K562 (cell line): ENCODE measurements at regions not wholly inside any gene's neighbourhood (a gene's known extent, or its start where the extent isn't known, plus 50 kb on each side); places are given as distances from the start of the nearest gene placed in this dataset.

Experiments used
- ATAC-seq: fragments of 200-7000 bp; cut with Tn5 transposase; 3 replicates; pipeline ENCODE4 v1.9.1; 2020; ENCODE audit warnings: moderate library complexity
- BruUV-seq: library from RNA; stranded (reverse); fragments of 400-500 nt; replicated peaks from 2 replicates; lab custom pipeline; 2021; lab: Mats Ljungman, UMichigan
- CTCF ChIA-PET: fragments of 300-600 bp; formaldehyde crosslinking; extraction: SDS; loops from one replicate; lab custom pipeline; 2021; ENCODE audit warnings: low intra/inter-chr PET ratio; lab: Yijun Ruan, JAX
- POLR2A ChIA-PET: fragments of 300-600, 350-650 bp; sonication (Branson Sonifier 250); formaldehyde crosslinking; extraction: SDS; loops from one replicate; lab custom pipeline; 2021; ENCODE audit warnings: antibody characterized with exemption, inconsistent platforms; lab: Yijun Ruan, JAX
- DNase-seq, 4 experiments: peaks; one replicate each; pipeline versions ENCODE4 v3.0.0 to v3.0.0-alpha.2; 2011 to 2018; ENCODE audit warnings: low spot score in 3 of 4, mixed read lengths in 3 of 4; ENCODE audit errors: extremely low read depth in 1 of 4
- FAIRE-seq: peaks from 2 replicates; lab custom pipeline; 2011; peaks lifted over from hg19 to GRCh38; lab: Jason Lieb, UNC
- H2AFZ ChIP-seq: 2 replicates; pipeline ENCODE4 v1.6.0; 2011; ENCODE audit warnings: low read depth, low read length, control low read depth, inconsistent platforms
- H3K27ac ChIP-seq: fragments of 200-600 bp; 3 replicates; pipeline ENCODE4 v1.8.0; 2011; ENCODE audit warnings: low read depth, mild to moderate bottlenecking, control low read depth, inconsistent platforms, low read length, moderate library complexity, mixed read lengths; ENCODE audit errors: extremely low read depth
- H3K27me3 ChIP-seq, 2 experiments: fragments of 300-600 bp in 1 of 2; 2 replicates in 1 of 2; 3 replicates in 1 of 2; pipeline versions ENCODE4 v1.6.0 to v1.8.0; 2011; ENCODE audit warnings: inconsistent platforms in 2 of 2, low read length in 2 of 2, mild to moderate bottlenecking in 1 of 2, mixed read lengths in 1 of 2, moderate library complexity in 1 of 2; ENCODE audit not compliant: control insufficient read depth in 2 of 2, insufficient read depth in 2 of 2
- H3K36me3 ChIP-seq: fragments of 300-600 bp; 3 replicates; pipeline ENCODE4 v1.8.0; 2011; ENCODE audit warnings: mild to moderate bottlenecking, low read length, inconsistent platforms; ENCODE audit not compliant: control insufficient read depth, insufficient read depth
- H3K4me1 ChIP-seq, 2 experiments: fragments of 200-600 bp in 1 of 2; replicated peaks in 1 of 2; 2 replicates in 1 of 2; 3 replicates in 1 of 2; pipeline versions ENCODE4 v1.5.1 to v1.8.0; 2011; ENCODE audit warnings: inconsistent platforms in 2 of 2, low read length in 2 of 2, mild to moderate bottlenecking in 1 of 2, mixed read lengths in 1 of 2, moderate library complexity in 1 of 2; ENCODE audit not compliant: control insufficient read depth in 2 of 2, insufficient read depth in 2 of 2
- H3K4me2 ChIP-seq: 2 replicates; pipeline ENCODE4 v1.6.1; 2011; ENCODE audit warnings: low read length, control low read depth, inconsistent platforms, mixed read lengths; ENCODE audit not compliant: insufficient read depth
- H3K4me3 ChIP-seq: fragments of 200-600 bp; sonication (generic), shearing (Covaris generic); 2 replicates; pipeline ENCODE4 v1.5.1; 2016; ENCODE audit warnings: control low read depth, inconsistent platforms
- H3K79me2 ChIP-seq: fragments of 200-600 bp; 3 replicates; pipeline ENCODE4 v1.8.0; 2011; ENCODE audit warnings: low read length, inconsistent platforms; ENCODE audit not compliant: control insufficient read depth, insufficient read depth
- H3K9ac ChIP-seq, 2 experiments: 2 replicates each; pipeline versions ENCODE4 v1.6.0 to v1.6.1; 2011; ENCODE audit warnings: low read depth in 2 of 2, low read length in 2 of 2, control low read depth in 1 of 2, inconsistent platforms in 1 of 2, mild to moderate bottlenecking in 1 of 2, mixed read lengths in 1 of 2; ENCODE audit not compliant: insufficient read depth in 1 of 2
- H3K9me1 ChIP-seq: one replicate; pipeline ENCODE4 v1.6.0; 2011; ENCODE audit warnings: inconsistent platforms, mild to moderate bottlenecking, low read length, moderate library complexity; ENCODE audit not compliant: control insufficient read depth, insufficient read depth
- H3K9me3 ChIP-seq: replicated peaks from 2 replicates; pipeline ENCODE4 v1.5.1; 2011; ENCODE audit warnings: low read depth, low read length, inconsistent platforms; ENCODE audit not compliant: control insufficient read depth, insufficient read depth
- H4K20me1 ChIP-seq: replicated peaks from 2 replicates; pipeline ENCODE4 v1.6.1; 2011; ENCODE audit warnings: low read length, inconsistent platforms, mixed read lengths; ENCODE audit not compliant: control insufficient read depth, insufficient read depth
- ELF2 ChIP-seq: fragments of 250-450 bp; sonication (Bioruptor Pico); IDR thresholded peaks from 2 replicates; pipeline ENCODE4 v1.5.0; 2021; ENCODE audit warnings: mild to moderate bottlenecking
- FUS ChIP-seq: fragments of 200-400 bp; formaldehyde crosslinking; optimal IDR thresholded peaks from 2 replicates; pipeline ENCODE3; 2017; ENCODE audit warnings: low read depth, low read length
- SIN3A ChIP-seq, 2 experiments: fragments of 150-350 bp in 1 of 2; IDR thresholded peaks; 2 replicates each; pipeline ENCODE4 v1.6.1; 2011 to 2016; ENCODE audit warnings: borderline replicate concordance in 2 of 2, low read depth in 2 of 2, low read length in 2 of 2, mild to moderate bottlenecking in 2 of 2, moderate library complexity in 2 of 2; ENCODE audit not compliant: control insufficient read depth in 1 of 2
- SRF ChIP-seq, 2 experiments: fragments of 250-450, 450-650 bp in 1 of 2; sonication (Bioruptor Pico) in 1 of 2; sonication (generic) in 1 of 2; formaldehyde crosslinking; IDR thresholded peaks; 2 replicates each; pipeline versions ENCODE4 v1.5.0 to v1.5.1; 2020 to 2022; ENCODE audit warnings: mild to moderate bottlenecking in 1 of 2, missing genetic modification reagents in 1 of 2
- STAT5B ChIP-seq: fragments of 250-450 bp; sonication (Bioruptor Pico); IDR thresholded peaks from 2 replicates; pipeline ENCODE4 v1.8.0; 2021; ENCODE audit warnings: mild to moderate bottlenecking, inconsistent platforms
- whole genome bisulfite sequencing: fragments of 100-300 bp; shearing (Covaris generic); methylation state at CpG from one replicate; pipeline ENCODE4 v1.1.6; 2016; ENCODE audit warnings: low coverage, mixed read lengths; ENCODE audit not compliant: insufficient coverage; ENCODE audit errors: missing lambda C conversion rate; 5-methylcytosine and 5-hydroxymethylcytosine counted together
- in situ Hi-C: fragments of 300-500 bp; cut with MboI; formaldehyde crosslinking; loops from 4 replicates; pipeline ENCODE4 v1.15.0; 2018; ENCODE audit warnings: inconsistent platforms, mixed read lengths
- intact Hi-C: fragments of 100-400 bp; cut with micrococcal nuclease; formaldehyde crosslinking; loops from 2 replicates; pipeline ENCODE4 v1.14.2; 2022
- TF ChIP-seq, protein P1 (sequence below): fragments of 200-800 bp; sonication (Bioruptor generic); IDR thresholded peaks from 2 replicates; pipeline ENCODE4 v1.6.1; 2017; ENCODE audit warnings: missing genetic modification characterization, missing compliant biosample characterization
- TF ChIP-seq, protein P2 (sequence below): fragments of 150-350 bp; IDR thresholded peaks from 2 replicates; pipeline ENCODE4 v1.6.1; 2014; ENCODE audit warnings: low read depth, mild to moderate bottlenecking, low read length, borderline replicate concordance
- TF ChIP-seq, protein P3 (sequence below): fragments of 250-450 bp; sonication (Bioruptor Pico); IDR thresholded peaks from 2 replicates; pipeline ENCODE4 v1.8.0; 2021; ENCODE audit warnings: moderate library complexity, mild to moderate bottlenecking, inconsistent platforms

DNA sequence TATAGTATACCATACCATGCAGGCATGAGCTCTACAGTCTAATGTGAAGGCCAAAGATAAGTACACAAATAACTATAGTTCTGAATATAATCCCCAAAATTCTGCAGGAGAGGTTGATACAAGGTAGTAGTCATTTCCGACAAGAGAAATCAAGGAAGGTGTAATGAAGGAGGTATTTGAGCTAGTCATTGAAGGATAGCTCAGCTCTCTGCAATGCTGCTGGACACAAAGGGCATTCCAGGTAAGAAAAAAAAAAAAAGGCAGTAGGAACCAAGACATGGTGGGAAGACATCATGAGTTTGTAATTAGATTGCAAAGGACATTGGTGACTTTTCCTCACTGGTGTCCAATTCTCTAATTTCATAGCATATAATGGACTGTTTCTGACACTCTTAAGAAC, 285.3 kb downstream of the AHR start:
- Histone ChIP-seq H3K79me2 (no peaks in the 10 kb centered on the region), H3K9me3 (no peaks in the 10 kb centered on the region), H3K9ac (no peak overlapping the region), H2AFZ (no peak overlapping the region), H3K4me2 (no peak overlapping the region), H3K36me3 (no peaks in the 10 kb centered on the region)
- CTCF ChIA-PET = no interaction called here
- POLR2A ChIA-PET = no interaction called here
- DNase-seq = no peak
- no peak for ATAC-seq
- intact Hi-C loops = no loop called here
- TF ChIP-seq, protein P1, sequence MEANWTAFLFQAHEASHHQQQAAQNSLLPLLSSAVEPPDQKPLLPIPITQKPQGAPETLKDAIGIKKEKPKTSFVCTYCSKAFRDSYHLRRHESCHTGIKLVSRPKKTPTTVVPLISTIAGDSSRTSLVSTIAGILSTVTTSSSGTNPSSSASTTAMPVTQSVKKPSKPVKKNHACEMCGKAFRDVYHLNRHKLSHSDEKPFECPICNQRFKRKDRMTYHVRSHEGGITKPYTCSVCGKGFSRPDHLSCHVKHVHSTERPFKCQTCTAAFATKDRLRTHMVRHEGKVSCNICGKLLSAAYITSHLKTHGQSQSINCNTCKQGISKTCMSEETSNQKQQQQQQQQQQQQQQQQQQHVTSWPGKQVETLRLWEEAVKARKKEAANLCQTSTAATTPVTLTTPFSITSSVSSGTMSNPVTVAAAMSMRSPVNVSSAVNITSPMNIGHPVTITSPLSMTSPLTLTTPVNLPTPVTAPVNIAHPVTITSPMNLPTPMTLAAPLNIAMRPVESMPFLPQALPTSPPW (CRISPR knock-in tag) = no peak
- TF ChIP-seq STAT5B (CRISPR knock-in tag) (no peak), ELF2 (CRISPR knock-in tag) (no peak), FUS (no peak), SRF (CRISPR knock-in tag; IDR thresholded peaks at IDR 0.05) (no peak), SIN3A (IDR thresholded peaks at IDR 0.05; ENCODE audit: borderline replicate concordance in 2 of 2, control insufficient read depth in 1 of 2, low read depth in 2 of 2, low read length in 2 of 2) (no peak)
- TF ChIP-seq, protein P2, sequence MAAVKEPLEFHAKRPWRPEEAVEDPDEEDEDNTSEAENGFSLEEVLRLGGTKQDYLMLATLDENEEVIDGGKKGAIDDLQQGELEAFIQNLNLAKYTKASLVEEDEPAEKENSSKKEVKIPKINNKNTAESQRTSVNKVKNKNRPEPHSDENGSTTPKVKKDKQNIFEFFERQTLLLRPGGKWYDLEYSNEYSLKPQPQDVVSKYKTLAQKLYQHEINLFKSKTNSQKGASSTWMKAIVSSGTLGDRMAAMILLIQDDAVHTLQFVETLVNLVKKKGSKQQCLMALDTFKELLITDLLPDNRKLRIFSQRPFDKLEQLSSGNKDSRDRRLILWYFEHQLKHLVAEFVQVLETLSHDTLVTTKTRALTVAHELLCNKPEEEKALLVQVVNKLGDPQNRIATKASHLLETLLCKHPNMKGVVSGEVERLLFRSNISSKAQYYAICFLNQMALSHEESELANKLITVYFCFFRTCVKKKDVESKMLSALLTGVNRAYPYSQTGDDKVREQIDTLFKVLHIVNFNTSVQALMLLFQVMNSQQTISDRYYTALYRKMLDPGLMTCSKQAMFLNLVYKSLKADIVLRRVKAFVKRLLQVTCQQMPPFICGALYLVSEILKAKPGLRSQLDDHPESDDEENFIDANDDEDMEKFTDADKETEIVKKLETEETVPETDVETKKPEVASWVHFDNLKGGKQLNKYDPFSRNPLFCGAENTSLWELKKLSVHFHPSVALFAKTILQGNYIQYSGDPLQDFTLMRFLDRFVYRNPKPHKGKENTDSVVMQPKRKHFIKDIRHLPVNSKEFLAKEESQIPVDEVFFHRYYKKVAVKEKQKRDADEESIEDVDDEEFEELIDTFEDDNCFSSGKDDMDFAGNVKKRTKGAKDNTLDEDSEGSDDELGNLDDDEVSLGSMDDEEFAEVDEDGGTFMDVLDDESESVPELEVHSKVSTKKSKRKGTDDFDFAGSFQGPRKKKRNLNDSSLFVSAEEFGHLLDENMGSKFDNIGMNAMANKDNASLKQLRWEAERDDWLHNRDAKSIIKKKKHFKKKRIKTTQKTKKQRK = no peak
- TF ChIP-seq, protein P3, sequence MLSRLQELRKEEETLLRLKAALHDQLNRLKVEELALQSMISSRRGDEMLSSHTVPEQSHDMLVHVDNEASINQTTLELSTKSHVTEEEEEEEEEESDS (CRISPR knock-in tag) = no peak
- TF ChIP-seq, all 486 proteins: peak for 0
- Histone ChIP-seq H3K27me3 (no peaks in the 10 kb centered on the region), H3K9me1 (no peaks in the 10 kb centered on the region), H3K4me1 (no peaks in the 10 kb centered on the region), H3K27ac (no peak overlapping the region), H4K20me1 (no peaks in the 10 kb centered on the region), H3K4me3 (no peak overlapping the region)
- WGBS = 0% methylated on average over 1 of the region's 1 CpG
- no TSS peak for BruUV-seq
- FAIRE-seq = no peak
- in situ Hi-C loops = no loop called here
